Psoas muscle (tissue), 7 donors: ENCODE measurements at regions not wholly inside any gene's neighbourhood (a gene's known extent, or its start where the extent isn't known, plus 50 kb on each side); places are given as distances from the start of the nearest gene placed in this dataset.
"Not testable (repeated sequence)": the region's sequence is repeated elsewhere in the genome, so short reads cannot be mapped to it uniquely, and the experiment has no call there.

Experiments used
- ATAC-seq, 4 donors: fragments of 200-7000 bp; cut with Tn5 transposase; one replicate each; pipeline ENCODE4 v1.9.1; 2020; ENCODE audit warnings: moderate library complexity in 3 of 4, mild to moderate bottlenecking in 2 of 4
- DNase-seq, 2 donors: peaks; one replicate each; pipeline ENCODE4 v3.0.0-alpha.2; 2020
- H3K27ac ChIP-seq: fragments of 200-600 bp; one replicate; pipeline ENCODE4 v1.8.0; 2022
- H3K27me3 ChIP-seq, 3 donors: fragments of 200-600 bp in 1 of 3; one replicate each; pipeline versions ENCODE4 v1.6.1 to v1.8.0; 2013 to 2022; ENCODE audit warnings: low read length in 2 of 3, mild to moderate bottlenecking in 2 of 3, moderate library complexity in 1 of 3; ENCODE audit not compliant: insufficient read depth in 3 of 3
- H3K36me3 ChIP-seq, 2 donors: fragments of 200-600 bp in 1 of 2; one replicate each; pipeline versions ENCODE4 v1.6.1 to v1.8.0; 2013 to 2022; ENCODE audit warnings: low read depth in 1 of 2, mild to moderate bottlenecking in 1 of 2, moderate library complexity in 1 of 2; ENCODE audit not compliant: insufficient read depth in 1 of 2
- H3K4me1 ChIP-seq: fragments of 200-600 bp; one replicate; pipeline ENCODE4 v1.8.0; 2022
- H3K4me3 ChIP-seq: fragments of 200-600 bp; one replicate; pipeline ENCODE4 v1.8.0; 2022; ENCODE audit warnings: mild to moderate bottlenecking
- H3K9me3 ChIP-seq: fragments of 200-600 bp; one replicate; pipeline ENCODE4 v1.8.0; 2022
- CTCF ChIP-seq: fragments of 200-600 bp; IDR thresholded peaks from one replicate; pipeline ENCODE4 v1.8.0; 2022; ENCODE audit warnings: antibody characterized with exemption
- WGBS, 3 donors: extraction: QIAGEN DNeasy Blood & Tissue Kit; methylation state at CpG; one replicate each; pipeline versions ENCODE4 v1.1.6 to v1.1.7; 2013; 5-methylcytosine and 5-hydroxymethylcytosine counted together
- intact Hi-C, 2 donors: fragments of 100-400 bp; cut with DNase I; formaldehyde crosslinking; loops; one replicate each; pipeline versions ENCODE4 v1.11.0 to v1.14.2; 2022
- donor health status: healthy with polysubstance abuse.
- donor health status: DM: no; HTN: no; CAD: no; lungs with moderate emphysema.
- donor health status: Bipolar disorder and iron deficiency.
- donor health status: healthy.
- donor health status: DM: yes; HTN: yes; CAD: no.
- donor health status: DM: no; HTN: no; CAD: no.
- donor health status: DM: yes; HTN: yes; CAD: no.

GRCh38 chr21:33967086-33967571 lies 51.5 kb upstream of the ATP5PO start:
- DNase-seq (no peak), ATAC-seq (no peak)
- intact Hi-C loops: no loop called here
- no peak for TF ChIP-seq CTCF
- H3K4me1 ChIP-seq: peaks cover 23% of the 10 kb centered on the region
- no peaks in the 10 kb centered on the region for H3K36me3 ChIP-seq
- H3K27ac ChIP-seq: no peak overlapping the region
- no peak overlapping the region for H3K4me3 ChIP-seq
- 82 to 83% (median 83%) methylated on average over 5 of the region's 5 CpGs for WGBS, 3 donors
- no peaks in the 10 kb centered on the region for H3K27me3 ChIP-seq
- no peaks in the 10 kb centered on the region for H3K9me3 ChIP-seq

- no peak overlapping the region for H3K4me3 ChIP-seq
- H3K27ac ChIP-seq: no peak overlapping the region
- H3K4me1 ChIP-seq: peaks cover 23% of the 10 kb centered on the region
- ATAC-seq (no peak), DNase-seq (no peak)
- H3K9me3 ChIP-seq: no peaks in the 10 kb centered on the region
- H3K36me3 ChIP-seq: no peaks in the 10 kb centered on the region
- intact Hi-C loops: no loop called here
- no peak for TF ChIP-seq CTCF
- no peaks in the 10 kb centered on the region for H3K27me3 ChIP-seq
- 60 to 66% (median 65%) methylated on average over 4 of the region's 4 CpGs for WGBS, 3 donors
These were observed 50.8 kb upstream of the ATP5PO start for GRCh38 chr21:33966324-33966949.

- H3K27ac ChIP-seq, H3K9me3 ChIP-seq, DNase-seq, H3K4me3 ChIP-seq, ATAC-seq, H3K36me3 ChIP-seq, H3K27me3 ChIP-seq, intact Hi-C loops: not testable (repeated sequence)
- 96 to 97% (median 97%) methylated on average over 9 of the region's 9 CpGs for WGBS, 3 donors
- peaks cover 23% of the 10 kb centered on the region for H3K4me1 ChIP-seq
These were observed 50.1 kb upstream of the ATP5PO start for GRCh38 chr21:33965662-33966061.
